ENCODE measurements at regions not wholly inside any gene's neighbourhood (a gene's known extent, or its start where the extent isn't known, plus 50 kb on each side); places are given as distances from the start of the nearest gene placed in this dataset.
A peak's percentile ranks its signal among the peaks of the same experiment; 100 is the strongest.
"Not testable (repeated sequence)": the region's sequence is repeated elsewhere in the genome, so short reads cannot be mapped to it uniquely, and the experiment has no call there.

- DNase-seq, result no peak
Observed at GRCh38 chr3:3309887-3310286, 130.4 kb upstream of the CRBN start.

GRCh38 chr3:3308809-3309208 lies 129.3 kb upstream of the CRBN start:
- no peak for DNase-seq

DNA sequence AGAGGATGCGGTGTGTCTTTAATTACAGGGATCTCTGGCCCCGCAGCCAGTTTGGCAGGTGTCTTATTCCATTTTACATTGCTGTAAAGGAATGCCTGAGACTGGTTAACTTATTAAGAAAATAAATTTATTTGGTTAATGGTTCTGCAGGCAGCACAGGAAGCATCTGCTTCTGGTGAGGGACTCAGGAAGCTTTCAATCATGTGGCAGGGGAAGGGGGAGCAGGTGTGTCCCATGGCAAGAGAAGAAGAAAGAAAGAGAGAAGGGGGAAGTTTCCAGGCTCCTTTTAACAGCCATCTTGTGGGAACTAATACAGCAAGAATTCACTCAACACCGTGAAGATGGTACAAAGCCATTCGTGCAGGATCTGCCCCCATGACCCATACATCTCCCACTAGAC lies 128.0 kb upstream of the CRBN start:
- DNase-seq, result no peak

- no peak for DNase-seq
Observed at GRCh38 chr3:3305841-3306240, 126.3 kb upstream of the CRBN start.

GRCh38 chr3:3305084-3305483 lies 125.6 kb upstream of the CRBN start:
- DNase-seq, result no peak

DNA sequence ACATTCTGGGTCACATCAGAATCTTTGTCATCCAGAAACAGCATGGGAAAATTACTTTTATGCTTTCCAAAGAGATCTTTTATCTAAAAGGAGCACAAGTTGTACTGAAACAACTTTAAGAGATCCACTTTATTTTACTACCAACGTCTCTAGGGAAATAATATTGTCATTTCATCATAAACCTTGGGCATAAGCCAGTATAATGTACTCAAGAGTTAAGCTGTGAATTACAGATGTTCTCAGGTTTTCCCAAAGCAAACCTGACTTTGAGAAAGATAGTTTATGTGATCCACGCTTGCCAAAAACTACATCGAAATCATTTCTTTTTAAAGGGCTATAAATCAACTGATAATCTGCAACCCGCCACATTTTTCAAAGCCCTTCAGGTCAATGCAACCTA lies 124.1 kb upstream of the CRBN start:
- no peak for DNase-seq

DNA sequence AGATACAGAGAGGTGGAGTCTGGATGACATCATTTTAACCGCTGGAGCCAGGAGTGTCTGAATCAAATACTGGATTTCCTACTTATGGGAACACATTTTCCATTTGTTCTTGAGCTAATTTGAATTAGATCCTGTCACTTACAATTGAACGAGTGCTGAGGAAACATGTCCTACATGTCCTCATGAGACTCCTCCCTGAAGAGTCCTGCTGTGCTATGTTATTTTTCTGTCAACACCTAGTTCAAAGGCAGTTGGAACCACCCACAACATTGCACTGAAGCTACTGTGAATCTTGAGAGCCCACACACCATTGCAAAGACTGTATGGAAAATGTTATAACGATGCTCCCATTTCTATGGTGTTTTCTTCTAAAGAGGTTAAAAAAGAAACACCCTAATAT lies 123.5 kb upstream of the CRBN start:
- DNase-seq, result no peak

DNA sequence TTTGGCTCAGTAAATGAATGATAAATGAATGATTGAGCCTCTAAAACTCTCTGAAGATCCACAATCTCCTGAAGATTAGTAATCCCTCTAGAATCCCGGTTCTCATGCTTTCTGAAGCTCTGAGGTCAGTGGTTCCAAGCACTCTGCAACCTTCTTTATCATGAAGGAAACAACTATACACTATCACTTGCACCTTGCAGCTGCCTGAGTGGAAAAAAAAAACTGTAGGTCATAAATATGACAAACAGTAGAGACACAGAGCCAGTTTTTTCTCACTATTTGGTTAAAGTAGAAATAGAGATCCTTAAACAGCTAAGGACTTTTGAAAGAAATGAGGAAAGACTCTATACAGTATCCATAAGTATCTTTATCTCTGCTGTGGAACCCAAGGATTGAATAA lies 122.0 kb upstream of the CRBN start:
- DNase-seq, result no peak

GRCh38 chr3:3296979-3297381 lies 117.5 kb upstream of the CRBN start:
- DNase-seq, result no peak

DNA sequence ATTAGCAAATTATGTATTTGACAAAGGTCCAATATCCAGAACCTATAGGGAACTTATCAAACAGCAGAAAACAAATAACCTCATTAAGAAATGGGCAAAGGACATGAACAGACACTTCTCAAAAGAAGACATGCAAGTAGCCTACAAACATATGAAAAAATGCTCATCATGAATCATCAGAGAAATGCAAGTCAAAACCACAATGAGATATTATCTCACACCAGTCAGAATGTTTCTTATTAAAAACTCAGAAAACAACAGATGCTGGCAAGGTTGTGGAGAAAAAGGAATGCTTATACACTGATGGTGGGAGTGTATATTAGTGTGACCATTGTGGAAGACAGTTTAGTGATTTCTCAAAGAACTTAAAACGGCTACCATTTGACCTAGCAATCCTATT lies 116.1 kb upstream of the CRBN start:
- DNase-seq, result no peak

- not testable (repeated sequence) for DNase-seq
Observed at GRCh38 chr3:3291756-3292283, 112.3 kb upstream of the CRBN start.

GRCh38 chr3:3288255-3288654 lies 108.8 kb upstream of the CRBN start:
- peak; percentile 59 for DNase-seq

DNA sequence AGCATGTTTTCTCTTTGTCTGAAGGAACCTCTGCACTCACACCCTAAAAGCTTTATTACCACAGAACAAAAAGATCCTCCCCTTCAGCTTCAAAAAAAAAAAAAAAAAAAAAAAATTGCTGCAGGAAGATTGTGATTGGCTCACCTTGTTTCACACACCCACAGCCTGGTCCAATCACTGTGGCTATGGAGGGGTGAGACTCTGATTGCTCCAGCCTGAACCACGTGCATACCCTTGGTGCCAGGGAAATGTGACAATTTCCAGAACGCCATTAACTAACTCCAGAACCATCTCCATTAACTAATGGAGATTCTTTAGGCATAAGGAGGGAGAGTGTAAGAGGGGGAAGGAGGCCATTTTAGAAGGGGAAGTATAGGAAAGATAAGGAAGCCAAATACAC lies 106.5 kb upstream of the CRBN start:
- no peak for DNase-seq

GRCh38 chr3:3281024-3281423 lies 101.5 kb upstream of the CRBN start:
- DNase-seq, result no peak

GRCh38 chr3:3280396-3280795 lies 100.9 kb upstream of the CRBN start:
- DNase-seq, result no peak

GRCh38 chr3:3278073-3278472 lies 98.6 kb upstream of the CRBN start:
- DNase-seq, result no peak

DNA sequence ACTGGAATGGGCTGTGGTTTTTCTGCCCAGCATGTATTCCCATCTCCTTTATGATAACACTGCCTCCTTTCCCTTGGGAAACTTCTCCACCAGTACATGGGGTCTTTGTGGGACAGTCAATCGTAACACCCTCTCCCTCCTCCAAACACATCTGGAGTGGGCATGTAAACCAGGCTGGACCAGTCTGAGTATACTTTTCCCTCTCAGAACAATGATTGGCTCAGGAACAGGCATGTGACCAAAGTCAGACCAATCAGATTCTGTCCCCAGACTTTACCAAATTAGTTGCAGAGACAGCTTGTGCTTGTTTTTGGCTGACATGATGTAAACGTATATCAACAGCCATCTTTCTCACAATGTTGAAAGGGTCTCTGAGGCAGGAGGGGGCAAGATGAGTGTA lies 97.1 kb upstream of the CRBN start:
- DNase-seq, result no peak

GRCh38 chr3:3264796-3265195 lies 85.3 kb upstream of the CRBN start:
- no peak for DNase-seq

GRCh38 chr3:3260870-3261269 lies 81.4 kb upstream of the CRBN start:
- DNase-seq, result no peak

GRCh38 chr3:3259181-3259580 lies 79.7 kb upstream of the CRBN start:
- no peak for DNase-seq

GRCh38 chr3:3258281-3258680 lies 78.8 kb upstream of the CRBN start:
- DNase-seq, result no peak

- DNase-seq, result no peak
Observed at GRCh38 chr3:3241596-3241995, 62.1 kb upstream of the CRBN start.

- no peak for DNase-seq
Observed at GRCh38 chr3:3240986-3241385, 61.5 kb upstream of the CRBN start.

GRCh38 chr3:3237979-3238378 lies 58.5 kb upstream of the CRBN start:
- no peak for DNase-seq

- no peak for DNase-seq
Observed at GRCh38 chr3:3232251-3232650, 52.8 kb upstream of the CRBN start.
